ENCODE measurements at regions not wholly inside any gene's neighbourhood (a gene's known extent, or its start where the extent isn't known, plus 50 kb on each side); places are given as distances from the start of the nearest gene placed in this dataset.
A peak's percentile ranks its signal among the peaks of the same experiment; 100 is the strongest.

DNA sequence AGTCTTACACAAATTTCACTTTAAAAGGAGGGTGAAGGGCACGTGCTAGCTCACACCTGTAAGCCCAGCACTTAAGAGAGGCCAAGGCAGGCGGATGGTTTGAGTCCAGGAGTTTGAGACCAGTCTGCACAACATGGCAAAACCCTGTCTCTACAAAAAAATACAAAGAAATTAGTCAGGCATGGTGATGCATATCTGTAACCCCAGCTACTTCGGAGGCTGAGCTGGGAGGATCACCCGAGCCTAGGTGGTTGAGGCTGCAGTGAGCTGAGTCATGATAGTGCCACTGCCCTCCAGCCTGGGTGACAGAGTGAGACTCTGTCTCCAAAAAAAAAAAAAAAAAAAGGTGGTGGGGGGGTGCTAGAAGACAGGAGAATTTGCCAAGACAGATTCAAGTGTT is 237.3 kb upstream of the KLF14 start:
- no peak for DNase-seq

DNA sequence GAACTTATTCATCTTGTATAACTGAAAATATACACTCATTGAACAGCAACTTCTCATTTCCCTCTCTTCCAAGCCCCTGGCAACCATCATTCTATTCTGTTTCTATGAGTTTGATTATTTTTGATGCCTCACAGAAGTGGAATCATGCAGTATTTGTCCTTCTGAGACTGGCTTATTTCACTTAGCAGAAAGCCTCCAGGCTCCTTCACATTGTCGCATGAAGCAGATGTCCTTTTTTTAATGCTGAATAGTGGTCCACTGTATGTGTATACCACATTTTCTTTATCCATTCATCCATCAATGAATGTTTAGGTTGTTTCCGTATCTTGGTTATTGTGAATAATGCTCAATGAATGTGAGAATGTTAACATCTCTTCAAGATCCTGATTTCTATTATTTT is 238.2 kb upstream of the KLF14 start:
- no peak for DNase-seq

DNA sequence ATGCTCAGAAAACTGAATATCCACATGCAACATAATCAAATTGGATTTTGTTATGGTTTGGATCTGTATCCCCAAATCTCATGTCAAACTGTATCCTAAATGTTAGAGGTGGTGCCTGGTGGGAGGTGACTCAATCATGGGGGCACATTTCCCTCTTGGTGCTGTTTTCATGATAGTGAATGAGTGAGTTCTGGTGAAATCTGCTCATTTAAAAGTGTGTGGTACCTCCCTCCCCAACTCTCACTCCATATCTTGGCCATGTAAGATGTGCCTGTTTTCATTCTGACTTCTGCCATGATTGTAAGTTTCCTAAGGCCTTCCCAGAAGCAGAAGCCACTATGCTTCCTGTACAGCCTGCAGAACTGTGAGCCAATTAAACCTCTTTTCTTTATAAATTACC is 239.6 kb upstream of the KLF14 start:
- no peak for DNase-seq

DNA sequence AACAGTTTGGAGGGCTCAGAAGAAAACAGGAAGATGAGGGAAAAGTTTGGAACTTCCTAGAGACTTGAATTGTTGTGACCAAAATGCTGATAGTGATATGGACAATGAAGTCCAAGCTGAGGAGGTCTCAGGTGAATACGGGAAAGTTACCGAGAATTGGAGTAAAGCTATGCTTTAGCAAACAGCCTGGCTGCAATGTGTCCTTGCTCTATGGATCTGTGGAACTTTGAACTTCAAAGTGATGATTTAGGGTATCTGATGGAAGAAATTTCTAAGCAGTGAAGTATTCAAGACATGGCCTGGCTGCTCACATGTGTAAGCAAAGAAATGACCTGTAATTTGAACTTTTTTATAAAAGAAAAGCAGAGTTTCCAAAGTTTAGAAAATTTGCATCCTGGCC is 240.2 kb upstream of the KLF14 start:
- no peak for DNase-seq

DNA sequence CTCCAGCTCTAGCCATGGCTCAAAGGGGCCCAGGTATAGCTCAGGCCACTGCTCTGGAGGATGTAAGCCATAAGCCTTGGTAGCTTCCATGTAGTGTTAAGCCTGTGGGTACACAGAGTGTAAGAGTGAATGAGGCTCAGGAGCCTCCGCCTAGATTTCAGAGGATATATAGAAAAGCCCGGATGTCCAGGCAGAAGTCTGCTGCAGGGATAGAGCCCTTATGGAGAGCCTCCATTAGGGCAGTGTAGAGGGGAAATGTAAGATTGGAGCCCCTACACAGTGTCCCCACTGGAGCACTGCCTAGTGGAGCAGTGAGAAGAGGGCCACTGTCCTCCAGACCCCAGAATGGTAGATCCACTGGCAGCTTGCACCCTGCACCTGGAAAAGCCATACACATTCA is 240.8 kb upstream of the KLF14 start:
- no peak for DNase-seq

DNA sequence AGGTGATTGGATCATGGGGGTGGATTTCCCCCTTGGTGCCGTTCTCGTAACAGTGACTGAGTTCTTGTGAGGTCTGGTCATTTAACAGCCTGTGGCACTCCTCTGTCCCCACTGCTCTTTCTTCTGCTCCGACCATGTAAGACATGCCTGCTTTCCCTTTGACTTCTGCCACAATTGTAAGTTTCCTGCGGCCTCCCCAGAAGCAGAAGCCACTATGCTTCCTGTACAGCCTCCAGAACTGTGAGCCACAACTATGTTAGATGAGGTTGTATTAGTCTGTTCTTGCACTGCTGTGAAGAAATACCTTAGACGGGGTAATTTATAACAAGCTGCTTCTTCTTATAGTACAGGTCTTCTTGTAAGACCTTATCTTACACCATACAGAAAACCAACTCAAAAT is 241.7 kb upstream of the KLF14 start:
- DNase-seq, result no peak

DNA sequence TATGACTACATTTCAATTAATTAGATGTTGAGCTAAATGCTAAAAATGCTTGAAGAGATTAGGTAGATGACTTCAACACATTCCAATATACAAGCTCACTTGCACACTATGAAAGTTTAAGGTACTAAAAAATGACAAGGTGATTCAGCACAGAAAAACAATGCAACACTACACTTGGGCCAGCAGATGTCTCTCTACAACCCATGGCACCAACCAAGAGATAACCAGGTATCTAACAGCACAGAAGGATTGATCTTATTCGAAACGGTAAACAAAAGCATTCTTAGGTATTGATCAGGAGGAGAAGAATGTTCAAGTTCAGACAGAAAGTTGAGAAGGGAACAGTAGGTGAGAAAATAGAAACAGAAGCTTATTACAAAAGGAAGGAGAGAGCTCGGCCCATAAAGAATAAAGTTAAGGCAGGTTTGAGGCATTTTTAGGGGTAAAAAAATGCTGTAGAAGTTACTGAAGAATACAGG is 248.2 kb upstream of the KLF14 start:
- peak; percentile 27 for DNase-seq

DNA sequence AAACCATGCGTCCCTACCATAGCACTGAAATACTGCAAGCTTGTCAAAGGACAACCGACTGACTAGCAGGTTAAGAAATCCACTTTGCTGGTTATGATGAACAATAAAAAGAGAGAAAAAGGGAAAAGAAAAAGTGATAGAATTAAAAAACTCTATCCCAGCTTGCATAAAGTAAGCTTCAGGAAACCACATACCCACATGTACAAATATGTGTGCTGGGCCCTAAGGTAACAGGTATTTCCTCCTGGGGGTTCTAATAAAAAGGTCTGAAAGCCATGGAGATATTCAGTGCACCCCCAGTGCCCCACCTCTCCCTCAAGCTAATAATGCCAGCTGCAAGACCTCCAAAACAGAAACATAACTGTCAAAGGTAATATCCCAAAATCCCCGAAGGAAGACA is 248.6 kb upstream of the KLF14 start:
- no peak for DNase-seq

DNA sequence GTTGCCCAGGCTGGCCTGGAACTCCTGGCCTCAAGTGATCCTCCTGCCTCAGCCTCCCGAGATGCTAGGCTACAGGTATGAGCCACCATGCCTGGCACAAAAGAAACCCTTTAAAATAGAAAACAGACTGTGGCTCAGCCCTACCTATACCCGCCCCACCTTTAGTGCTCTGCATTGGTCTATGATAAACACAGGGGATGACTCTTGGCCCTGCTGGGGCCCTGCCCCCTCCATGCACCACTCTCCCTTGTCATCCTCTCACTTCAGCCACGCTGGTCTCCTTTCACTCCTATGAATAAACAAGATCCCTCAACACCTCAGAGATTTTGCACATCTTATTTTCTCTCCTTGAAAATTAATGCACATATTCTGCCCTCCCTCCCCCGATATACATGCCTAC is 251.4 kb upstream of the KLF14 start:
- DNase-seq, result no peak

DNA sequence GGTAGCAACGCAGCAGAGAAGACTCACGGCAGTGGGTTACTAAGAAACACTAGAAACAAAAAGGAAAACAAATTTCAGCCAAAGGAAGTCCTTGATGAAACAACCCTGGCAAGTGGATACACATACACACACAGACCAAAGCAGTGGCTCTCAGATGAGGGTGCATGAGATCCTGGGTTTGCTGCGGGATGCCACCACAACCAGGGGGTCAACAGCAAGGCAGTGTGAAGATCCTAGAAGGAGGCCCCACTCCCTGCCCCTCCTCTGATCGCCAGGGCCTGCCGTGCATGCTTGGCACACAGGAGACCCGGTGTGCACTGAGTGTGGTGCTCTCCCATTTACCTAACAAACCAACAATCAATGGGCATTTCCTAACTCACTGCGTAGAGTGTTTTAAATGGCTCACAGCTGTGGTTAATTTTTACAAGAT is 252.3 kb upstream of the KLF14 start:
- no peak for DNase-seq

DNA sequence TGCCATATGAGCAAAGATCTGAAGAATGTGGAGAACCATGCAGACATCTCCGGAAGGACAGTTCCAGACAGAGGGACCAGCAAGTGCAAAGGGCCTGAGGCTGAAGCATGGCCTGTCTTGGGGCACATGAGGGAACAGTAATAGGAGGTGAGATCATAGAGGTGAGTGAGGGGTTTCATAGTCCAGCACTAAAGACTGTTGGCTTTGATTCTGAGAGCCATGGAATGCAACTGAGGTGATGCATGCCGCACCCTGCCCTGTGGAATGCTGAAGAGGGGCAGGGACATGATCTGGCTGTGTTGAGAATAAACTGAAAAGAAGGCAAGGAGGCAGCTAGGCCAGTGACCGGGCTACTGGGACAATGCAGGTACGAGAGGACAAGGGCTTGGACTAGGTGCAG is 253.1 kb upstream of the KLF14 start:
- no peak for DNase-seq

DNA sequence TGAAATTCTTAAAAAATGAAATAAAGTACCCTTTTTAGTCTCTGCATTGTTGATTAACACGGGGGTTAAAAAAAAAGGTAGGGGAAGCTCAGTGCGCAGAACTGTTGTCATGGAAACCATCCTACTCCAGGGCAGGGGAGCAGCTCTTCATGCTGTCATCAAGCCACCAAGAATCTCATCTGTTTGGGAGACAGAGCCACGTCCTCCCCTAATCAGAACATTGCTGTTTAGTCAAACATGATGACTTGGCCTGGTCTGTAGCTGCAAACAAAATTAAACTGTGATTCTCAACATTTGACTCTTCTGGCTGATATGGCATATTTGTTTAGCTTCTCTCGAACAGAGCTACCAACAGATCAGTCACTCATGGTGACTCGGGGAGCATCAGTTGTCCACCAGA is 254.4 kb upstream of the KLF14 start:
- peak; percentile 44 for DNase-seq

DNA sequence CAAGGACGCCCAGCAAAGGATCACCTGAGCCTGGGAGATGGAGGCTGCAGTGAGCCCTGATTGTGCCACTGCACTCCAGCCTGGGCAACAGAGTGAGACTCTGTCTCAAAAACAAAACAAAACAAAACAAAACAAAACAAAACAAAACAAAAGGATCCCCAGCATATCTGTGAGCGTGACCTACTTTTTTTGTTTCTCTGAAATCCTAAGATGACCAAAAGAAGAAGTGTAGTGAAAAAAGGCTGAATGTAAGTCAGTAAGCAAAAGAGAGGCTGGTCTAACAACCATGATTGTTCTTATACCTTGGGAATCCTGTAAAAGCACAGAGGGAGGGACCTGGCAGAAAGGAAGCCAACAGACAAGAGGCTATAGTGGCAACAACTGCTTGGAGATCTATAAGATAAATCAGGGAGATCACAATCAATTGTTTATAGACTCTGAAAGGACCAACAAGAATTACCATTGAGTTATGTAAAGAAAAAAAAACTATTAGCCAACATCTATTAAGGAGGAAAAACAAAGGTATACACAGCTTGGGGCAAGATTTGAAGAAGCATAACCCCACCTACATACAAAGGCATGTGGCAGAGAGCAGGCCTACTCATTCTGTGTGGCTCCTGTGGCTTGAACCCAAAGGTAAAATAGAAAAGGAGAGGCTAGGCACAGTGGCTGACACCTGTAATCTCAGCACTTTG is 255.2 kb upstream of the KLF14 start:
- no peak for DNase-seq

DNA sequence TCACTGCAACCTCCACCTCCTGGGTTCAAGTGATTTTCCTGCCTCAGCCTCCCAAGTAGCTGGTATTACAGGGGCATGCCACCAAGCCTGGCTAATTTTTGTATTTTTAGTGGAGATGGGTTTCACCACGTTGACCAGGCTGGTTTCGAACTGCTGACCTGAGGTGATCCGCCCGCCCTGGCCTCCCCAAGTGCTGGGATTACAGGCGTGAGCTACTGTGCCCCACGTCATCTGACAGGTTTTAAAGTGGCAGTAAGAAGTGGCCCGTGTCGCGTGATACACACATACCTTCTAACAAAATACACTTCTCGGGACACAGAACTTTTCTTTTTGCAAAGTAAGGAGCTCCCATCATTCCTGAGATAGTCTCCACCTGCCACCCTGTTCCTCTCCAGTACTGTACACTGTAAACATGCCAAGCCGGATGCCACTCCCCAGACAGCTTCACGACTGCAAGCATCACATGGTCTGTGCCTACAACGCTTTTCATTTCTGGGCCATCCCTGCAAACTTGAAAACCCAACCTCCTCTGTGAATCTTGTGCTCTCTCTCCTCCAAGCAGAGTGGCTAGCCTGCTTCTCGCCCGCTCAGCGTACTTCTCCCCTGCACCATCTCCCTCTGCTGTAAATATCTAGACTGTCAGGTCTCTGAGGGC is 256.3 kb upstream of the KLF14 start:
- DNase-seq, result no peak

DNA sequence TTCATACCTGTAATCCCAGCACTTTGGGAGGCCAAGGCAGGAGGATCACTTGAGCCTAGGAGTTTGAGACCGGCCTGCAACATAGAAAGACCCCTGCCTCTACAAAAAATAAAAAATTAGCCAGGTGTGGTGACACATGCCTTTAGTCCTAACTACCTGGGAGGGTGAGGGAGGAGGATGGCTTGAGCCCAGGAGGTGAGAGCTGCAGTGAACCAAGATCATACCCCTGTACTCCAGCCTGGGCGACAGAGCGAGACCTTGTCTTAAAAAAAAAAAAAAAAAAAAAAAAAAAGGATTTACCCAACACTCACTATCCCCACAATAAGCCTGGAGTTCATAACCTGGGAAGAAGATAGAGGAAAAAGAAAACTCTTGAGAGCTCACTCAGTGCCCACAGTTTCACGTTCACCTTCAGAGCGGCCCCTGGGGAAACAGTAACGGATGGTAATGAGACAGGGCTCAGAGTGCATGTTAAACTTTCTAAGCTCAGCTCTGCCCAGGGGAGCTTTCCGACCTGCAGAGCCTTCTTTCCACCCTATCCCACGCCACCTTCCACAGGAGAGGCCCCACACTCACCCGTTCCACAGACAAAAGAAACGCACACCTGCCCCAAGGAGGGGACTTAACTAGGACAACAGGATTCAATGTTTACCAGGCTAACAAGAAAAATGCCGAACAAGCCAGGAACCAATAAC is 259.8 kb upstream of the KLF14 start:
- no peak for DNase-seq

DNA sequence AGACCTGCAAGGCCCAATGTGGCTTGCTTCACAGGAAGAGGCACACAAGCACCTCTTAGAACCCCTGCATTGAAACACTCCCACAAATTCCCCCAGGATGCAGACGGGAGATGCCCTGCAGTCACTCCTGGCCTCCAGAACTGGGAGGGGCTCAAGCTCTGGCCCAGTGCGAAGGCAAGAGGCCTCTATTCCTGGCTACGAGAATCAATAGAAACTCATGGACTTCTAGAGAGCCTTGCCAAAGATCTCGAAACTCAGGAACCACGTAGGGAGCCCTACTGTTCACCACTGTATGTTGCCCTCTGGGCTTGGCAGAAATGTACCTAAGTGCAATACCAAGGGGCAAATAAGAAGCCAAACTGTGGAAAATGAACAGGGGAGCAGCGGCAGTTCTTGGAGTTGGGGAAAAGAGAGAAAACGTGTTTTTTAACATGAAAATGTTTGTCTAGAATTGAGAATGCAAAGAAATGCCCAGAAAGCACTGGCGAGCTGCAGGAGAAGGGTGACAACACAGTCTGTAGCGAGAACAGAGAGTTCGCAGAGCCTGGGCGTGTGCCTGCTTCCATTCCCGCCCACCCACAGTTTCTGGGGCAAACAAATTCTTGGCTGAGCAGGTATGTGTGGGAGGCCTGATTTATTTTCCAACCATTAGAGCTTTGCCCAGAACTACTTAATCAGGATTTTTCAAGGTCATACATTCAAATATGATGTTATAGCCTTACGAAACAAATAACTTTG is 260.5 kb upstream of the KLF14 start:
- no peak for DNase-seq

DNA sequence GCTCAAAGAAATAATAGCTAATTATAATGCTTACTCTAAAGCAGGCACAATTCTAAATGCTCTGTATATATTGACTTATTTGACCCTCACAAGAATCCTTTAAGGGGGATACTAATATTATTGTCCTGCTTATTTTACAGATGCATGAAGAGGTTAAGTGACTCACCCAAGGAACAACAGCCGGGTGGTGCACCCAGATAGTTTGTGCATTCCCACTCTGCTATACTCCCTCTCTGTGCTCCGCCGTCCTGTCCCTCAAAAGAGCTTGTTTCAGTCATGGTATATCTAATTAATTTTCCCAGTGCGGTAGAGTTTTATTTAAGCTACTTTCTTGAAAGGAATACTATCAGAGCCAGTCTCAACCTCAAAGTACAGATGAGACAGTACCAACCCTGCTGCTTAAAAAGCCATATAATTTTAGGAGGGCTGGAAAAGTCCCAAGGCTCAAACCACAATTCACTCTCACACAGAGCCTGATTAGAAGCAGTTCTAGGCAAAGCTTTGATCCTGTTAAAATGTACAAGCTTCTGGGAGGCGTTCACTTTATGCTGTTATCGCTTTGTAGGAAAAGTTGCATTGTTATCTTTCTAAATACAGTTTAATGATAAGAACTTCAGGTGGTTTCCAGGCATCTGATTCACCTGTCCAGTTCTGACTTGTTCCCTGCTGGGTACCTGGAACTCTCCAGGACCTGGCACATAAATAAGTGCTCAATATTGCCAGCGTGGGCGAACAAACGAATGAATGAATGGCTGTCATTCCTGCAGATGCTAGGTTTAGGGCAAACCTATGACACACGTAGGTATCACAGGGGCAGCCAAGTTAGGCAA is 261.5 kb upstream of the KLF14 start:
- no peak for DNase-seq

DNA sequence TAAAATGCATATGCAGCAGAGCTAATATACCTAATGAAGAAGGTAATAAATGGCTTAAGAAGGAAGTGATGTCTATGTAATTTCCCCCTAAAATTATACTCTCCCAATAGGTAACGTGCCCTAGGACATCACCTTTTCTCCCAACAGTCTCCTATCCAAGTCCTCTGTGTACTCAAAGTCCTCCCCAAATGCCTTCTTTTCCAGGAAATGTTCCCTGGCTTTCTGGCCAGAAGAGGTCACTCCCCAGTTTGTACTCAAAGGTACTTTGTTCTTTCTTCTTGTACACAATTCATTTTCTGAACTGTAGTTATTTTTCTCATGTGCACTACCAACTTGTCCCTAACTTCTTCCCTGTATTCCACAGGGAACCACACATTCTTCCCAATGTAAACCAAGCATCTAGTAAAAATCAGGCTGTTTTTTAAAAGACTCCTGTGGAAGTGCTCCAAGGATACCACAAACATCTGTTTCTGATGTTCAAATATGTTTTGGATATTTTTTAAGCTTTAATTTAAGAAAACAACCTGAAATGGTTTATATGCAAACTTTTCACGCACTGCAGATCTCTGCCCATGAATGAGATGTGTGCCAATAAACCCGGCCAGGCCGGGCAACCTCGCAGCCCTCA is 262.3 kb upstream of the KLF14 start:
- DNase-seq, result no peak

DNA sequence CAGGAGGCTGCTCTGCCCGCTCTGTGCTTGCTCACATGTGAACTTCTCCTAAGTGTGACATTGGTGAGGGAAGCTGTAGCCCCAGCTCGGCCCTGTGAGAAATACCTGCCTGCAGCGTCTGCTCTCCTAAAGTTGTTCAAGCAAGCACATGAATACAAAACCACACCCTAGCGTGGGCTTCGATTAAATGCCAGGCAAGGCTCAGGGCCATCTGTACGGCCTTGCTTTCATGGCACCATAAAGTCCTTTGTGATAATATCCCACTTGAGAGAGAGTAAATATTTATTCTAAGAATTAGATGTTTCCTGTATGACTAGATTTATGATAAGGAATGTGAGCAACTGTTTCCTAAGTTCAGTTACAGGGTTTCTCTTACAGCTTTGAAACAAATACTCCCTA is 262.8 kb upstream of the KLF14 start:
- peak; percentile 67 for DNase-seq

DNA sequence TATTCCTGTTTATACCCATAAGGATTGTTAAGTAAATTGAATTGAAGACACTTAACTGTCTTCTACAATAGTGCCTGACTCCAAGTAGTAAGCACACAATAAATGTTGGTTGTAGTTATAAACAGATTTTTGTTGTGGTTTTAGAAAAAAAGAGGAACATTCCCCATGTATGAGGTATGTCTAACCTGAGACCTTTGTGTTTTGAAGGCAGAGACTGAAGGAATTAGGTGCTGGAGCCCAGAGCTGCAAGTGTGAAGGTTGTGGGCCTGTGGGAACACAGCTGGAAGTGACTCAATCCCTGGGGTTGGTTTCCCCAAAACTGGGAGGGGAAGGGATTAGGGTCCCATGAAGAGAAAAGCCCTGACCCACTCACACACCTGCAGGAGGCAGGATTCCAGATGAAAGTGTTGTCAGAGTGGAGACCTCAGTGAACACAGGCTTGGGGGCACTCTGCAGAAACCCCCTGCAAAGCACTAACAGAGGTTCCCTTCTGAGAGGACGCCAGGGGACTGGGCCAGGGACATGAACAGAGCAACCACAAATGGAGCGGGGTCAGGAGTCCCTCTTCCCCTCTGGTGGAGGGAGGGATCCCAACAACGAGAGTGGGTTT is 265.1 kb upstream of the KLF14 start:
- no peak for DNase-seq

DNA sequence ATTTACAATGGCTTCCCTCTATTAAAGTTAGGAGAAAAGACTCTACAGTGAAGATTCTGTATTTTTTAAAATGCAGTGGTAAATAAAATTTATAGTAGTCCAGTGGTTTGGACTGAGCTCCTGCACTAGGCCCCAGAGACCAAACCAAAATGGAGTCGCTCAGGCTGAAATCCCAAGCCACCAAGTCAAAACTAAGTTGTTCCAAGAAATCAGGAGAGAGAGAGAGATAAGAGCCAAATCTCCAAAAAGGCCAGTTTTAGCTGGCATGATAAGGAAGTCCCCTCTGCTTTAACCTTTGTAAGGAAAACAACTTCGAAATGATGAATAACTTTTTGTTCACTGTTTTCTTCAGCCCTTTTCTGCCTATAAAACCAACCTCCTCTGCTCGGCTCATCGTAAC is 265.9 kb upstream of the KLF14 start:
- DNase-seq, result no peak

DNA sequence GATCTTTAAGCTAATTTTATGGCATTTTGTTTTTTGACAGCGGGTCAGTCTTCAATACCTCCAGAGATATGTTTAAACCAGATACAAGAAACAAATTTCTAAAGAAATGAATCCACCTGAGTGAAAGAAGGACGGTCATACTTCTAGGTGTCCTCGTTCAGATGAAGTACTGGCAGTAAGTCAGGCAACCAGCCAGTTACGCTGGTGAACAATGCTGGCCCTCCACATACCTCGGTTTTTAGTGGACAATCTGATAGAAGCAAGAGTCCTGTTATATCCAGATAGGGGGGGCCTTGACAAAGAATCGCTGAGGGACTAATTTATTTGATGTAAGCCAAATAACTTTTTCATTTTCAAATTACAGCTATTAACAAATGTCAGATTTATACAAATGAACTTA is 266.4 kb upstream of the KLF14 start:
- DNase-seq, result no peak

Data from NCI-H146 (cell line).